GM18867 (cell line): ENCODE measurements at regions not wholly inside any gene's neighbourhood (a gene's known extent, or its start where the extent isn't known, plus 50 kb on each side); places are given as distances from the start of the nearest gene placed in this dataset.
"Not testable (repeated sequence)": the region's sequence is repeated elsewhere in the genome, so short reads cannot be mapped to it uniquely, and the experiment has no call there.

Source experiments
- ATAC-seq: cut with Tn5 transposase; IDR thresholded peaks from one replicate; pipeline ENCODE4 v1.9.1; 2021; ENCODE audit warnings: mild to moderate bottlenecking, moderate library complexity; ENCODE audit not compliant: unreplicated experiment

- no peak for ATAC-seq
These were observed 152.1 kb downstream of the UQCRFS1 start for GRCh38 chr19:29060813-29061364.

- no peak for ATAC-seq
These were observed 156.4 kb downstream of the UQCRFS1 start for GRCh38 chr19:29056535-29056934.

- no peak for ATAC-seq
These were observed 157.9 kb downstream of the UQCRFS1 start for GRCh38 chr19:29054886-29055675.

GRCh38 chr19:29048873-29049272 is 164.1 kb downstream of the UQCRFS1 start:
- ATAC-seq = no peak

- no peak for ATAC-seq
These were observed 167.2 kb downstream of the UQCRFS1 start for GRCh38 chr19:29045679-29046254.

- ATAC-seq = no peak
These were observed 168.9 kb downstream of the UQCRFS1 start for GRCh38 chr19:29044037-29044436.

GRCh38 chr19:29042450-29042849 is 170.5 kb downstream of the UQCRFS1 start:
- ATAC-seq = no peak

GRCh38 chr19:29040951-29041350 is 172.0 kb downstream of the UQCRFS1 start:
- no peak for ATAC-seq

- ATAC-seq = no peak
These were observed 172.7 kb downstream of the UQCRFS1 start for GRCh38 chr19:29040292-29040691.

GRCh38 chr19:29039036-29039435 is 173.9 kb downstream of the UQCRFS1 start:
- not testable (repeated sequence) for ATAC-seq

- no peak for ATAC-seq
These were observed 181.7 kb downstream of the UQCRFS1 start for GRCh38 chr19:29031216-29031615.

GRCh38 chr19:29029268-29029958 is 183.5 kb downstream of the UQCRFS1 start:
- no peak for ATAC-seq

GRCh38 chr19:29022599-29022998 is 190.4 kb downstream of the UQCRFS1 start:
- no peak for ATAC-seq

GRCh38 chr19:29022165-29022564 is 190.8 kb downstream of the UQCRFS1 start:
- ATAC-seq = no peak

GRCh38 chr19:29021232-29021916 is 191.6 kb downstream of the UQCRFS1 start:
- no peak for ATAC-seq

- ATAC-seq = no peak
These were observed 193.5 kb downstream of the UQCRFS1 start for GRCh38 chr19:29019403-29019802.

GRCh38 chr19:29018542-29018941 is 194.4 kb downstream of the UQCRFS1 start:
- no peak for ATAC-seq

GRCh38 chr19:29017788-29018187 is 195.2 kb downstream of the UQCRFS1 start:
- no peak for ATAC-seq

GRCh38 chr19:29016926-29017760 is 195.8 kb downstream of the UQCRFS1 start:
- no peak for ATAC-seq

- ATAC-seq = no peak
These were observed 196.6 kb downstream of the UQCRFS1 start for GRCh38 chr19:29016353-29016752.
